Left ventricle myocardium superior (tissue), 1 donor: ENCODE measurements at regions not wholly inside any gene's neighbourhood (a gene's known extent, or its start where the extent isn't known, plus 50 kb on each side); places are given as distances from the start of the nearest gene placed in this dataset.

Experiments used
- ATAC-seq: fragments of 200-7000 bp; cut with Tn5 transposase; one replicate; pipeline ENCODE4 v1.9.1; 2020; ENCODE audit warnings: mild to moderate bottlenecking, moderate library complexity
- DNase-seq: peaks from one replicate; pipeline ENCODE4 v3.0.0-alpha.2; 2020
- intact Hi-C: fragments of 100-400 bp; cut with micrococcal nuclease; formaldehyde crosslinking; loops from one replicate; pipeline ENCODE4 v1.11.0; 2022
- donor health status: DM: no; HTN: yes; CAD: no; lungs with severe emphysema.

DNA sequence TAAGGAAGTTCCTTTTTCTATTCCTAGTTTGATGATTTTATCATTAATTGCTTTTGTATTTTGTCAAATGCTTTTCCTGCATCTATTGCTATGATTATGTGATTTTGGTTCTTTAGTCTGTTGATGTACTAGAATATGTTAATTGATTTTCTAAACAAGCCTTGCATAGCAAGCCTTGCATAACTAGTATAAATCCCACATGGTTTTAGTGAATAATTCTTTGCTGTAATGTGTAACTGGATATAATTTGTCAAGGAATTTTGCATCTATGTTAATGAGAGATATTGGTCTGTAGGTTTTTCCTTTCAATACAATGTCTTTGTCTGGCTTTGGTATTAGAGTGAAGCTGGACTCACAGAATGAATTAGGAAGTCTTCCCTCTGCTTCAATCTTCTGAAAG, 460.2 kb downstream of the LTN1 start:
- no peak for DNase-seq
- no peak for ATAC-seq
- intact Hi-C loops = no loop called here

DNA sequence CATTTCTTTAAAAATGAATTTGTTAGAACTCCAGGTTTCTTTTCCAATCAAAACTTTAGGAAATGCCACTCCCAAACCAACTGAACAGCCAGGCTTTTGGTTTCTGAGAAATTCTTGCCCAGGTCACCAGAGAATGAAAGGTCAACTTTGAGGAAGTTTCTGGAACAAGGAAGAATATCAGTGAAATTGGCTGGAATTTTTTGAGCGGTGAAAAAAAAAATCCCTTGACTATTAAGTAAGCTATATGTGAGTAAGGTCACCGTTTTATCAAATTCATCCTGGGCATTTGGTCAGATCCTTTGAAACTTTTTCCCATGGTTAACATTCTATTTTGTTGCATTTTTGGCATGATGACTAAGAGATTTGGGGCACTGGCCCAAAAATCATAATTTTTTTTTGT, 469.3 kb downstream of the LTN1 start:
- intact Hi-C loops = no loop called here
- DNase-seq (no peak), ATAC-seq (peak; percentile 27)

DNA sequence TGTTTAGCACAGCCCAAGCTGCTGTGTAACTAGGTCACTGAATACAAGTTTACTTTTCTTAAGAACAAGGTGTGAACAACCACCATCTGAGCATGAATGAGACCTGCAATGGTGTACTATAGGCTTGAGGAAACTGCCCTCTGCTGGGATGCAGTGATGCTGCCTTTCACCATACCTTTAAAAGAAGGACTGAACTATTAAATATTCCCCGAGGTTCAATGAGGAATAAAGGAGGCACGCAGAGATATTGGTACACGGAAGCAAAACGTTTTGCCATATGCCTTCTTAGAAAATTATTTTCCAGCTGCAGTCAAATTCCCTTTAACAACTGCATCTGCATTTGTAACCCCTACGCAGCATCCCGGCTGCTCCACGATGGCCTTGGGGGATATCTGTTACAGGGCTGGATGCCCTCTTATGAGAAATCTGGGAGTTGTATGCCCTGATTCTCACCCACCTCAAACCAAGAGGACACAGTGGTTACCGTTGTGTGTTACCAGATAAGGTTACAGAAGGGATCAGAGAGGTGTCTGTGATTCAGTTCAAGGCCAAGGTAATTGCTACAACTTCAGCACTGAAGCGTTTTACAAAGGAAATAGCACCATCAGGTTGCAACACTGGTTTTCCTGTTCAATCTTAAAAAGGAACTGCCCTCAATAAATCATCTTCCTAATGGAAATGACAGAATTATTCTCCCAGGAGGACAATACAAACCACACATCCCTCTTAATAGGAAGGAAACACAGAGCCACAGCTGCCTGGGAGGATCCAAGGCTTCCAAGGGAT, 470.5 kb downstream of the LTN1 start:
- ATAC-seq (peak; percentile 73), DNase-seq (no peak)
- intact Hi-C loops = no loop called here

DNA sequence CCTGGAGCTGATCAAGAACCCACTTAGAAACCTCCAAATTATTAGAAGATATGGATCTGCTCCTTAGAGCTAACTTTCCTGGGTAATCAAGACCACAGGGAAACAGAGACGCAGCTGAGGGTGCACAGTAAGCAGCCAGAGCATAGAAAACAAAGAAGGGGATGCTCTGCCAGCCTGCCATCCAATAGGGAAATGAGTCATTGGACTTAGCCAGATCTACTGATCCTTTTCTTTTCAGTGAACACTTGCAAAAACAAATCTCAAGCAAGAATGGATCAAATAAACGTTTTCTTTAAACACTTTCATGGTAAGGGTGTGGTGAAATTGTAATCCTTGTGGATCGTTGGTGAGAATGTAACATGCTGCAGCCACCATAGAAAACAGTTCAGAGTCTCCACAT, 474.0 kb downstream of the LTN1 start:
- DNase-seq (no peak), ATAC-seq (no peak)
- intact Hi-C loops = no loop called here

DNA sequence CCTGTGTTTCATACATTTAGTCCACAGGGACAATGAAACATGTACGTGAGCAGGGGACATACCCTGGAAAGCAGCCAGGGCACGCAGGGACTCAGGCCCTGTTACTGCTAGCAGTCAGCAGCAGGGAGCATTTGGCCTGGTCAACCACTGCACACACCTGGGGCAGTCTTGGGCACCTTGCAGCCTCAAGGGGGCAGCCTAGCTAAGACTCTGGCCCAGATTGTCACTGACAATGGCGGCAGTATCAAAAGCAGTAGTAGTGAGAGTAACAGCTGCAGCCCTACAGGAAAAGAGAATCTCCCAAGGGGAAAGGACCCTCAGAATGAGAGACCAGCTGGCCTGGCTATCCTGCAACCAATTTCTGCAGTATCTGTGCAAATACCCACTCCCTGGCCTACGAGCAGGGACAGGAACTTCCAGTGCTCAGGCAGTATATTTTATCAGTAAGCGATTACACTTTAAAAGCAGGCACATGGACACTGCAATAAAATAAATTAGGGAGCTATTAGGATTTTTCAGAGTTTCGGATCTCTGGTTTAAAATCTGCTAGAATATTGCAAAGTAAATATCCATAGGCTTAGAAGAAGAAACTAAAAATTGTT, 475.6 kb downstream of the LTN1 start:
- ATAC-seq (peak; percentile 97), DNase-seq (peak; percentile 79)
- intact Hi-C loops = no loop called here

DNA sequence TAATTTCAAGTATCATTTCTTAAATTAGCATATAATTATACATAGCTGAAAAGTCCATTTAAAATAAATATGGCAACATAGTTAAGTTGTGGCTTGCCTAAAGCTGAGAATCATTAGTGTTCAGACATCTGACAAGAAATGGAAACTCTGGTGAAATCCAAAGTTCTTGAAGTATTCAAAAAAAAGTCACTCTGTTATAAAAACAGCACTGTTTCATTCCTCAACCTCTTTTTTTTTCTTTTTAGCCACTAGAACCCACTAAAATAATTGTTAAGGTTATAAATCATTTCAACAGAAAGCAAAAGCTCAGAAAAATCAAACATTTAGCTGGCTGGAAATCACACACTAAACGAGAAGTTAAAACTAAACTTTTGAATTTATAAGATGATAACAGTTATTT, 476.7 kb downstream of the LTN1 start:
- no peak for ATAC-seq
- no peak for DNase-seq
- intact Hi-C loops = no loop called here

DNA sequence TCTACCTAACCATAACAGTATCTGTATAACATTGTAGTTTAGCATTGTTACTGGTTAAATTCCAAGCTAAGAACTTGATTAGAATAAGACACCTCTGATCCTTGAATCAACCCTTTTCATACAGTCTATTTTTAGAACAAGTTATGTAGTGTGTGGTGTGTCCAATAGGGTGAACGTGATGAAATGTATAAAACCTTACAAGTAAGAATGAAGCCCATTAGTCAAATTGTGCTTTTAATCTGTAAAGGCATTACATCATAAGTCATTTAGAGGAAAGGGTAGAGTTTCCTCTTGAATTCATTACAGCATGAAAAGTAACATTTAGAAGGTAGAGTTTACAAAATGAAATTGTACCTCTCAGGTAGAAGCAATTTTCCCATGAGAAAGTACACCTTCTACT, 479.2 kb downstream of the LTN1 start:
- ATAC-seq (no peak), DNase-seq (no peak)
- intact Hi-C loops = no loop called here

DNA sequence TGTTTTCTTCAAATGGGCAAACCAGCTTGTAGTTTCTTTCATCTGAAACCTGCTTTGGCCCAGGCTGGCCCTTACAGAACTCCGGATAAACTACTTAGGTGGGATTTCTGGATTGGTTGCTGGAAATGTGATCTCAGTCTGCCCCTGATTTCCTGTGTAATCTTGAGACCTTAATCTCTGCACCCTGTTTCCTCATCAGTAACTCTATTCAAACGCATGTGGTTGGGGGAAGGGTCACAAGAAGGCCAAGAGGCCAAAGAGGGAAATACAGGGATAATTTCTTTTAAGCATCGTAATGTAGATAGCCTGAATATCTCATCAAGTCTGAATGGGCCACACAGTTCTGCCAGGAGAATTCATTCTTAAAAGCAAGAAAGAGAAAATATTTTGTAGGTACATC, 483.6 kb downstream of the LTN1 start:
- ATAC-seq (no peak), DNase-seq (no peak)
- intact Hi-C loops = no loop called here

DNA sequence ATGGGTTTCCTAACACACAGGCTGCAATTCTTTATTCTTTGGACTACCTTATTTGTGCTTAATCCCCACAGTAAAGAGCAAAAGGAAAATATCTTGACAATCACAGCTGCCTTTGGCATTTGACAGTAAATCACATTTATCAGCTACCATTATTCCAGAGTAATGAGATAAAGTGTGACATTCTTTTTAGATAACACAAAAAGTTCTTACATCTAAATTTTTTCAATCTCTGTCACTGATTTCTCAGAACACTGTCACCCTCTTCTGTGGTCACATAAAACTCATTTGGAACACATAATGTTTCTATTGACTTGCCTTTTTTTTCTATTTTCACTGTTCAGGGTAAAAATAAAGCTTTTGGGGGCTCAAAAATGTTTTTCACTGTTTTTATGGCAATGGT, 484.6 kb downstream of the LTN1 start:
- no peak for ATAC-seq
- intact Hi-C loops = no loop called here
- no peak for DNase-seq

DNA sequence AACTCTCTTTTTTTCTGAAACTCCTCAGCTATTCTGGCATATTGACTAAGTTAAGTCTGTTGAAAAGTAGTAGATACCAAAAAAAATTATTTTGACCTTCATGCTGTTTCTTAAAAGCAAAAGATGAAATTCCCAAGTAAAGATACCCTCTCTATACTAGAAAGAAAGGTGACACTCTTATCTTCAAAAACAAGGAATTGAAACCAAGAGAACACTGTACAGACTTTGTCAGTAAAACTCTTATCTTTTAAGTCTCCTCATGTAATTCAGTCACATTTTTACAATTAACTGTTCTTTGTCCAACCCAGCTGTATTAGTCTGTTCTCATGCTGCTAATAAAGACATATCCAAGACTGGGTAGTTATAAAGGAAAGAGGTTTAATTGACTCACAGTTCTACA, 496.2 kb downstream of the LTN1 start:
- intact Hi-C loops = no loop called here
- ATAC-seq (no peak), DNase-seq (no peak)

DNA sequence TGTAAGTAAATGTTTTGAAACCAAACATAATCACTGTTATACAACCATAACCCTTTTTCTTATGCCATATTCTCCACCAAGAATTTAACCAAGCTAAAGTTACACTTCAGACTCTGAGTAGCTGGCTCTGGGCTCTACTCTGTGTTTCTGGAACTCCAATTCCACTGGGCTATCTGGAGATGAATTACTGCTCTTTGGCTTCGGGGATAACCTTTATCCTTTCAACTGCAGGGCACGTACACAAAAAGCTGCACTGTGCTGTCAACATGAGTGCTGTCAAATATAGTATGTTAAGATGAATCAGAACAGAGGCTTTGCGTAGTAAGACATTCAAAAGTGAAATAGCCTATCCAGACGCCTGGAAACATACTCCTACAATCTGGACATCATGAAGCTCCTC, 500.6 kb downstream of the LTN1 start:
- intact Hi-C loops = no loop called here
- no peak for DNase-seq
- ATAC-seq = no peak

DNA sequence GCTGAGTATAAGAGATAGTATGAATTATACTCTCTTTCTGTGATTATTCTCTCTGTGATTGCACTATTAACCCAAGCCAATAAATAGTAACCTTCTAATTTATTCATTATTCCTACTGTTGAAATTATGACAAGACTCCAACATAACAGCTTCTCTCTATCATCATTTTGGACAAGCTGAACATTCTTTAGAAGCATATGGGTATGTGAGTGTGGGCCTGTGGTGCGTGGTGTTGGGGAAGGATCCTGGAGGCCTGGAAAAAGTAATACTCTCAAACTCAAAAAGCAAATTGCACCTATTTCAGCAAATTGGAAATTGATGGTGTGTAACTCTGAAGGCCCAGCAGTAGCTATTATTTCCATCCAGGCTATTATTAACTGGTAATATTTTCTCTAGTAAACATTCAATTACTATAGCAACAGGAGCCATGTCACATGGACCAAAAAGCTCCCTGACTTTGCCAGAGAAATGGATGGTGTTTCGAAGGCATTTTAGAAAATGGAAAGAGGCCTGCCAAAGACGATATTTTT, 502.8 kb downstream of the LTN1 start:
- intact Hi-C loops = no loop called here
- DNase-seq = no peak
- no peak for ATAC-seq

DNA sequence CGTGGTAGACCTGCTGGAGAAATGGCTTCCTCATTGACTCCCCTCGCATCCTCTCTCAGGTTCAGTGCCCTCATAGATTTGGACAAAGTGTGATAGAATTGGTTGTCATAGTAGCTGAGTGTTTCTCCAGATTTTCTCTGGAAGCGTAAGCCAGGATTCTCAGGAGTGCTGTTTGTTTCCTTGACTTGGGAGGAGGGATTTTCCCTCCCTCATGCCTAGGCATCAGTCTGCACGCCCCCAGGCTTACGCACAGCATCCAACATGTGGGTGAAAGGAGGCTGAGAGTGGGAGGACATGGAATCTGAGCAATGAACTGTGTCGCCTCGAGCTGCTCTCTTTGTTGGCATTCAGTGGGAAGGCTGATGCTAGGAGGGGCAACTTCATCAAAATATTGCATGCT, 503.5 kb downstream of the LTN1 start:
- intact Hi-C loops = no loop called here
- no peak for DNase-seq
- ATAC-seq = no peak

DNA sequence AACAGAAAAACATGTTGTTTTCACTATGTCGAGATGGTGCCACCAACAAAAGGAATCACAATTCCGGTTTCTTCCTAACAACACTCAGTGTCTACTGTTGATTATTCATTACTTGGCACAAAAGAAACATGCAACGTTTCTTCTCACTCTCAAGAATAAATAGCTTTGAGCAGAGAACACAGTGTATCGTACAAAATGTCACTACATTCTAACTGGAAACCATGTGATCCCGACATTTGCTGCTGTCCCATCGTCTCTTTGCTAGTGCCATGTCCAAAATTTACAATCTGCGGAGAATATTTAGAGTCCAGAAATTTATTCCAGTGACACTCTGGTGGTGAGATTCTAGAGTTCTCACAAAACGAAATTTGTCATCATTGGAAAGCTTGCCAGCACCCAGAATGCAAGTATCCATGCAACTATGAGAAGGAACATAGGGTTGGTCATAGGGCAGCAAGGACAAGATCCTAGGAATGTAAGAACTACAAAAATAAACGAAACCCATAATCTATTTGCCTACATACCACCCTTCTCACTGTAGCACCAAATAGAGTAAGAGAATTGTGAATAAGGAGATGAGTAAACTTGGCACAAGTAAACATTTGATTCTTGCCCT, 505.1 kb downstream of the LTN1 start:
- no peak for DNase-seq
- intact Hi-C loops = no loop called here
- ATAC-seq = no peak

DNA sequence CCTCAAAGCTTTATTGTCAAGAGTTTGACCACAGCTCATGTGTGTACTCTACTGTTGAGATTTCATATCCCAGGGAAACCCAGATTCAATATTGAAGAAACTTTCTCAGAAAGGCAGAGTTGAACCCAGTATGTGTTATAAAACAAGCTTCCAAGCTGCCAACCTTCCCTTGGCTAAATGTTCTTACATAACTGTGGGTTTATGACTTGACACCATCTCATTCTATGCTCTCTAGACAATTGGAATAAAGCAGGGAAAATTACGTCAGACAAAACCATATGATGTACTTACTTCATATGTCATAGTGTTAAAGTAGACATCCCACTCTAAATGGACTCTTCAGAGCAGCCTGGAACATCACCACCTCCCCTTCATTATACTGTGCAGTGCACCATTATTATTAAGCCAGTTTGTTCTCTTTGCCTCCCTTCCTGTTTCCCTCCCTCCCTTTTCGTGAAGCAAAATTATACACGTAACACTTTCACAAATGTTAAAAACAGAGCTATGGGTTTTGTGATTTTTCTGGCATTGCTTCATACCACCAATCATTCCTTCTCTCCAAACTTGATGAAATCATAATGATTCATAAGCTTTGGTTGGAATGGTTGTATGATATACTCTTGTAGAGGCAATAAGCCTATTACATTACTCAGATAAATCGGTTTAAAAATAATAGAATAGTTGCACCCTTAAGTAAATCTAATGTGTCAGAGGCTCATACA, 507.2 kb downstream of the LTN1 start:
- intact Hi-C loops = no loop called here
- DNase-seq (no peak), ATAC-seq (no peak)

DNA sequence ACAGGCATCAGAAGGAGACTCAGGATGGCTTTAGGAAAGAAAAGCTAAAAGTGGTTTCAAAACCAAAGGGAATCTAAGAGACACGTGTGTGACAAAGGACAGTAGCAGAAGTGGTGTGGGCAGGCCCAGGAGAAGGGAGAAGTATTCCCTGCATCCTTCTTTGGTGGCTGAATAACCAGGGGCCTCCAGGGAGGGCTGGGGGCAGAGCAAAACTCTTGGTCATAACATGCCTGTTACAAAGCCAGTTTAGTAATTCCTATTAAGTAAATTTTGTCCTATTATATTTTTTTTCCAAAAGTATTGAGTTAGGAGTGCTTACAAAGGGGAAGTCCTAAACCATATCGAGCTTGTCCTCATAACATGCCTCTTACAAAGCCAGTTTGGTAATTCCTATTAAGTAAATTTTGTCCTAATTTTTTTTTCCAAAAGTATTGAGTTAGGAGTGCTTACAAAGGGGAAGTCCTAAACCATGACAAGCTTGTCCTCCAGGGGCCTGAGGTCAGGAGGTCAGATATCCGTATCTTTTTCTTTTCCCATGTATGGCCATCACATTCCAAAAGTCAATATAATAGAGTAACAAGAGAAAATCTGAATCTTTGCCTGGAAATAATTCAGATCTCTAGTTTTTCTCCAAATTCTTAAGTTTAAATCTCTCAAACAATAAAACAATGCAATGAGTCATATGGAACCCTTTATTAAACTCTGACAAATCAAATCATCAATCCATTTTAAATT, 509.2 kb downstream of the LTN1 start:
- intact Hi-C loops = no loop called here
- ATAC-seq (no peak), DNase-seq (no peak)

DNA sequence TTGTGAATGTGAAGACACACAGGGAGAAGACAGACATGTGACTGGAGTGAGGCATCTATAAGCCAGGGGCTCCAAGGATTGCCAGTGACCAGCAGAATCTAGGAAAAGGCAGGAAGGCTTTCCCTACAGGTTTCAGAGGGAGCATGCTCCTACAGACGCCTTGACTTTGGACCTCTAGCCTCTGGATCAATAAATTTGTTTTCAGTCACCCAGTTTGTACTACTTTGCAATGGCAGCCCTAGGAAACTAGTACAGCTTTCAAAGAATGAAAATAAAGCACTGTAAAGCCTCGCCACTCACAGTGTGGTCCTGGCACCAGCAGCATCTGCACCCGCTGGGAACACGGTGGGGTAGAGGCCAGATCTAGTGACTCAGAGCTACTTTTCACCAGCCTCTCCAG, 510.0 kb downstream of the LTN1 start:
- intact Hi-C loops = no loop called here
- ATAC-seq (no peak), DNase-seq (no peak)

DNA sequence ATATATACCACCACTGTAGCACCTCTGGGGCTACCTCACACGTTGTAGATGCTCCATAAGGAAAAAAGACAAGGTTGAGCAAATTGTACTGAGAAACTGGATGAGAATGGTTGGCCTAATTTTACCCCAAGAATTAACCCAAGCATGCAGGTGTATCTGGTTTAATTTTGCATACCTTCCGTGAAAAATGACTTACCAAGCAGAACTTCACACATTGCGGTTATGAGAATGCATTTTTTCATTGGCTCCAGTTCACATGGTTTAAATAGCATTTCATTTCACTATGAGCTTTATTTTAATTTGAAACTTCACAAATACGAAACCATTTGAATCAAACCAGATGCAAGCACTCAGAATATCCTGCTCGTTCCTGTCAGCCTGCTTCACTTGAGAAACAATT, 512.2 kb downstream of the LTN1 start:
- DNase-seq (no peak), ATAC-seq (no peak)
- intact Hi-C loops = no loop called here

DNA sequence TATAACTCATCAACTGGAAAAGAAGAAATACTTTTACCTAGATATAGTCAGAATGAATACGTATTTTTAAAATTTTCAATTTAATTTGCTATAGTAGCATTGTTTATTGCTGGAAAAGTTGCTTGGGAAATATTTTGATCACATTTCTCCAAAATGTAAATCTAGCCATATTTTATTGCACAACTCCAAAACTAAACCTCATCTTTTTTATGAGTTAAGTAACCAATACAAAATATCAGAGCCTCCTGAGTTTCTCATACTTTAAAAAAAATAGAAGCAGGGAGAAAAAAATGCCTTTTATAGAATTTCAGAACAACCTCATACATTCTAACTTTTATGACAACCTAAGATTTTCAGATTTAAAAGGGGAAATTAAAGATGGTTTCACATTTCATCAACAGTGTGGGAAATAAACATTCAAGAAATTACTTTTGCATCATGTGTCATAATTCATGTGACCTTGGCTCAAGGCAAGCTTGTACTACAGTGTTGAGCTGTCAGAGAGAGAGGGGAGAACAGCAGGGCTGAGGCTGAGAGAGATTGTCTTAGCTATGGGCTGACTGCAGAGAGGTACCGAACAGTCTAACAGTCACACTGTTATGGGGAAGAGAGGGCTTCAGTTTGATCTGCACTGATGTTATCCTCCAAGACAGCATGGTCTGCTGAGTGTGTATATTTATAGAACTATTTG, 519.0 kb downstream of the LTN1 start:
- ATAC-seq = no peak
- intact Hi-C loops = no loop called here
- DNase-seq = no peak
